ENCODE measurements at regions not wholly inside any gene's neighbourhood (a gene's known extent, or its start where the extent isn't known, plus 50 kb on each side); places are given as distances from the start of the nearest gene placed in this dataset.
"Not testable (repeated sequence)": the region's sequence is repeated elsewhere in the genome, so short reads cannot be mapped to it uniquely, and the experiment has no call there.

DNA sequence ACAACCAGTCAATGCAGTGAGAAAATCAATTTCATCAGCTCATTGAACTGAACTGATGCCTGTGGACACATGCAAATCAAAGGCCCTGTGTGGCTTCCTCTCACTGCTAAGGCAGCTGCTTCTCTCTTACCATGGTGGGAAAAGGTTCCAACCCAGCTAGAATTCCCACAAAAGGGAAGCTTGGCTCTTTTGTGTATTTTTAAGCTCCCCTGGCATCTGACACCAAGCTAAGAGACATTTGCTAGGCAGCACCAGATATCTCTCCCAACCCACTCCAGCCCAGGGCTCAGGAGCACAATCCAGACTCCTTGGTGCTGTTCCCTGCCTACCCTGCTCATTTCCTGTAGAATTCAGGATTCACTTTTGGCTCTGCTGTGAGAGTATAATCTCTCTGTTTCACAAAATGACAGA, 129.6 kb downstream of the GXYLT1 start:
- no peaks in the 10 kb centered on the region for H3K36me3 ChIP-seq (replicated peaks; ENCODE audit: low read depth, low read length)
- H4K20me1 ChIP-seq (ENCODE audit: insufficient read depth, low read length) = no peaks in the 10 kb centered on the region
- H3K9ac ChIP-seq (ENCODE audit: low read length) = no peak overlapping the region
- no peak overlapping the region for H3K27ac ChIP-seq (ENCODE audit: low read length)
- no peak overlapping the region for H3K4me2 ChIP-seq (ENCODE audit: low read length)
- H3K79me2 ChIP-seq (ENCODE audit: low read length) = no peaks in the 10 kb centered on the region
- H3K9me3 ChIP-seq (ENCODE audit: insufficient read depth, low read length) = no peaks in the 10 kb centered on the region
- H3K27me3 ChIP-seq (ENCODE audit: low read depth, low read length) = no peaks in the 10 kb centered on the region
- H2AFZ ChIP-seq (ENCODE audit: low read depth, low read length) = no peak overlapping the region
- H3K4me1 ChIP-seq (ENCODE audit: low read length) = peaks cover 20% of the 10 kb centered on the region
- TF ChIP-seq EZH2phosphoT487 (IDR thresholded peaks at IDR 0.05; ENCODE audit: low read depth) = no peak
- TF ChIP-seq, protein P1, sequence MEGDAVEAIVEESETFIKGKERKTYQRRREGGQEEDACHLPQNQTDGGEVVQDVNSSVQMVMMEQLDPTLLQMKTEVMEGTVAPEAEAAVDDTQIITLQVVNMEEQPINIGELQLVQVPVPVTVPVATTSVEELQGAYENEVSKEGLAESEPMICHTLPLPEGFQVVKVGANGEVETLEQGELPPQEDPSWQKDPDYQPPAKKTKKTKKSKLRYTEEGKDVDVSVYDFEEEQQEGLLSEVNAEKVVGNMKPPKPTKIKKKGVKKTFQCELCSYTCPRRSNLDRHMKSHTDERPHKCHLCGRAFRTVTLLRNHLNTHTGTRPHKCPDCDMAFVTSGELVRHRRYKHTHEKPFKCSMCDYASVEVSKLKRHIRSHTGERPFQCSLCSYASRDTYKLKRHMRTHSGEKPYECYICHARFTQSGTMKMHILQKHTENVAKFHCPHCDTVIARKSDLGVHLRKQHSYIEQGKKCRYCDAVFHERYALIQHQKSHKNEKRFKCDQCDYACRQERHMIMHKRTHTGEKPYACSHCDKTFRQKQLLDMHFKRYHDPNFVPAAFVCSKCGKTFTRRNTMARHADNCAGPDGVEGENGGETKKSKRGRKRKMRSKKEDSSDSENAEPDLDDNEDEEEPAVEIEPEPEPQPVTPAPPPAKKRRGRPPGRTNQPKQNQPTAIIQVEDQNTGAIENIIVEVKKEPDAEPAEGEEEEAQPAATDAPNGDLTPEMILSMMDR (IDR thresholded peaks at IDR 0.05; ENCODE audit: low read depth, low read length) = no peak
- H3K4me3 ChIP-seq (ENCODE audit: low read length) = no peak overlapping the region

DNA sequence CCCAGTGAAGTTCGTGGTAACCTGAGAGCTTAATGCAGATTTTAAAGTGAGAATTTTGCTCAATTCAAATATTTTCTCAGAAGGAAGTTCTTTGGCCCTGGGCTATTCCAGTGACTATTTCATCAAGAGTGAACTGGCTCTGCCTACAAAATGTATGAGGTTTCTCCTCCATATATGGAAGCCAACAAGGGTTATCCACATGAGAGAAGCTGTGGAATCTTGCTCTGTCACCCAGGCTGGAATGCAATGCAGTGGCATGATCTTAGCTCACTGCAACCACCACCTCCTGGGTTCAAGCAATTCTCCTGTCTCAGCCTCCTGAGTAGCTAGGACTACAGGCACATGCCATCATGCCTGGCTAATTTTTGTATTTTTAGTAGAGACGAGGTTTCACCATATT, 132.2 kb downstream of the GXYLT1 start:
- H3K36me3 ChIP-seq (replicated peaks; ENCODE audit: low read depth, low read length); H4K20me1 ChIP-seq (ENCODE audit: insufficient read depth, low read length); H2AFZ ChIP-seq (ENCODE audit: low read depth, low read length); H3K4me2 ChIP-seq (ENCODE audit: low read length); H3K79me2 ChIP-seq (ENCODE audit: low read length); H3K27ac ChIP-seq (ENCODE audit: low read length); H3K27me3 ChIP-seq (ENCODE audit: low read depth, low read length); H3K4me3 ChIP-seq (ENCODE audit: low read length); H3K9ac ChIP-seq (ENCODE audit: low read length); H3K9me3 ChIP-seq (ENCODE audit: insufficient read depth, low read length): not testable (repeated sequence)
- H3K4me1 ChIP-seq (ENCODE audit: low read length) = peaks cover 19% of the 10 kb centered on the region

DNA sequence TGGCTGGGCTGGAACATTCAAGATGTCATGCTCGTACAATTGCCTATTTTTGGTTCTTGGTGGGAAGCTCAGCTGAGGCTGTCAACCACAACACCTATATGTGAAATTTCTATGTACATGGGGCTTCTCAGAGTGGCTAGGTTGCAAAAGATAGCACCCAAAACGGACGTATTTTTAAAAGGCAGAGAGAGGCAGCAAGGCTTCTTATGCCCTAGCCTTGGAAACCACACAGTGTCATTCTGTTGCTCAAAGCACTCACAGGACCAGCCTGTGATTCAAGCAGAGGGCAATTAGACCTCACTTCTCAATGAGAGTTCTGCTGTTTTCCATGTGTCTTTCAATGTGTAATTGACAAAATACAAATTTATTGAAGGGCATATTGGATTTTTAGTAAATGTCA, 134.0 kb downstream of the GXYLT1 start:
- Histone ChIP-seq H3K4me1 (ENCODE audit: low read length) (peaks cover 8% of the 10 kb centered on the region), H4K20me1 (ENCODE audit: insufficient read depth, low read length) (no peaks in the 10 kb centered on the region), H3K36me3 (replicated peaks; ENCODE audit: low read depth, low read length) (no peaks in the 10 kb centered on the region), H3K9me3 (ENCODE audit: insufficient read depth, low read length) (no peaks in the 10 kb centered on the region), H2AFZ (ENCODE audit: low read depth, low read length) (no peak overlapping the region), H3K4me3 (ENCODE audit: low read length) (no peak overlapping the region), H3K4me2 (ENCODE audit: low read length) (no peak overlapping the region), H3K27me3 (ENCODE audit: low read depth, low read length) (no peaks in the 10 kb centered on the region), H3K27ac (ENCODE audit: low read length) (no peak overlapping the region), H3K9ac (ENCODE audit: low read length) (no peak overlapping the region), H3K79me2 (ENCODE audit: low read length) (no peaks in the 10 kb centered on the region)
- TF ChIP-seq, protein P1 (IDR thresholded peaks at IDR 0.05; ENCODE audit: low read depth, low read length) = no peak
- TF ChIP-seq EZH2phosphoT487 (IDR thresholded peaks at IDR 0.05; ENCODE audit: low read depth) = no peak

DNA sequence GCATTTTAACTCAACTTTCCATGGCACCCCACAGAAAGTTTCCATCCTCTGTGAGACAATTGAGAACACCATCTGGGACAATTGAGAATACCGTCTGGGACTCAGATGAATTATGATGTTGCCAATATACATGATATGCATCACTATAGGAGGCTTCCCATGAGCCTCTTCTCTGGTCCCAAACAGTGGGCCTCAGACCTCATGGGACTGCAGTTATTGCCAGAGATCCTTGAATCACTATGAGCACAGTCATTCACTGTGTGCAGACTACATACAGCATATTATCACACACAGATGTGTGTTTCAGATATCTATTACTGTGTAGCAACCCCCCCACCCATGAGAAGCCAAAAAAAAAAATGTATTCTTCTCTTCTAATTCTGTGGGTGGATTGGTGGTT, 134.4 kb downstream of the GXYLT1 start:
- Histone ChIP-seq H3K27me3 (ENCODE audit: low read depth, low read length) (no peaks in the 10 kb centered on the region), H2AFZ (ENCODE audit: low read depth, low read length) (no peak overlapping the region), H3K4me3 (ENCODE audit: low read length) (no peak overlapping the region), H3K9me3 (ENCODE audit: insufficient read depth, low read length) (no peaks in the 10 kb centered on the region), H3K79me2 (ENCODE audit: low read length) (no peaks in the 10 kb centered on the region), H3K4me2 (ENCODE audit: low read length) (no peak overlapping the region), H3K27ac (ENCODE audit: low read length) (no peak overlapping the region), H3K4me1 (ENCODE audit: low read length) (peaks cover 7% of the 10 kb centered on the region), H4K20me1 (ENCODE audit: insufficient read depth, low read length) (no peaks in the 10 kb centered on the region), H3K9ac (ENCODE audit: low read length) (no peak overlapping the region), H3K36me3 (replicated peaks; ENCODE audit: low read depth, low read length) (no peaks in the 10 kb centered on the region)
- TF ChIP-seq, protein P1 (IDR thresholded peaks at IDR 0.05; ENCODE audit: low read depth, low read length) = no peak
- no peak for TF ChIP-seq EZH2phosphoT487 (IDR thresholded peaks at IDR 0.05; ENCODE audit: low read depth)

DNA sequence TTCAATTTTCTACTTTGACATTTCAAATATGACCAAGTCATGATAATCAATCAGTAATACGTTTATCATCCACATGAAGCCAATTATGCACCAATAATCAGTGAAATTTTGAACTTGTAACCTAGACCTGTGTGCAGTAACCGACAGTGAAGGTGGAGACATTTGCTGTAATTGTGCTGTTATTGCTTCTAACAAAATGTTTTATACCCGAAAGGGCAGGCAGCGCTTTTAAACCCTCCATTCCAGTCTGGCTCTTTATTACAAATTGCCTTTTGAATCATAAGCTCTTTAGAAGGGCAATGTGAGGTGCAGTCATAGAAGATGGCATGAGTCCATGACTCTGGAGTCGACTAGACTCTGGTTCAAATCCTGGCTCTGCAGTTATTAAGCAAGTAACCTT, 135.7 kb downstream of the GXYLT1 start:
- TF ChIP-seq, protein P1 (IDR thresholded peaks at IDR 0.05; ENCODE audit: low read depth, low read length) = no peak
- TF ChIP-seq EZH2phosphoT487 (IDR thresholded peaks at IDR 0.05; ENCODE audit: low read depth) = no peak
- H2AFZ ChIP-seq (ENCODE audit: low read depth, low read length) = no peak overlapping the region
- H3K36me3 ChIP-seq (replicated peaks; ENCODE audit: low read depth, low read length) = no peaks in the 10 kb centered on the region
- no peaks in the 10 kb centered on the region for H3K27me3 ChIP-seq (ENCODE audit: low read depth, low read length)
- no peaks in the 10 kb centered on the region for H3K9me3 ChIP-seq (ENCODE audit: insufficient read depth, low read length)
- no peak overlapping the region for H3K4me3 ChIP-seq (ENCODE audit: low read length)
- no peaks in the 10 kb centered on the region for H3K4me1 ChIP-seq (ENCODE audit: low read length)
- H4K20me1 ChIP-seq (ENCODE audit: insufficient read depth, low read length) = no peaks in the 10 kb centered on the region
- H3K79me2 ChIP-seq (ENCODE audit: low read length) = no peaks in the 10 kb centered on the region
- no peak overlapping the region for H3K9ac ChIP-seq (ENCODE audit: low read length)
- no peak overlapping the region for H3K27ac ChIP-seq (ENCODE audit: low read length)
- H3K4me2 ChIP-seq (ENCODE audit: low read length) = no peak overlapping the region
